ENCODE measurements at regions not wholly inside any gene's neighbourhood (a gene's known extent, or its start where the extent isn't known, plus 50 kb on each side); places are given as distances from the start of the nearest gene placed in this dataset.
"Not testable (repeated sequence)": the region's sequence is repeated elsewhere in the genome, so short reads cannot be mapped to it uniquely, and the experiment has no call there.

GRCh38 chr3:117809186-117810081 is 1099.9 kb downstream of the TUSC7 start:
- no peak for DNase-seq

DNA sequence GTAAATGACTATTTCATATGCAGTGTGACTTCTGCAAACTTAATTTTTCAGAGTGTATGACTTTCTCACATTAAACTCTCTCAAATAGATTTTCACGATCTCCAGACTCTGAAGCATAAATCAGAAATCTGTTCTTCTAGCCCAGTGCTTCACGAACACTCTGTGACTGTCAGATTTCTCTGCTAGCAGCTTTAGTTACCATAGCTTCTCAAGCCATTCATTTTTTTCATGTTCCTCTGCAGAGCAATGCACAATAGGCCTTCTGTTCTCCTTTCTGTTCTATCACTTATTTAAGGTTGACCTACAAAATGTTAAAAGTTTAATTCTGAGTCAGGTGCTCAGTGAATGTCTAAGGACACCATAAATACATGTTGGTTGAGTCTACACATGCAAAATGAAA is 1102.2 kb downstream of the TUSC7 start:
- DNase-seq = no peak

DNA sequence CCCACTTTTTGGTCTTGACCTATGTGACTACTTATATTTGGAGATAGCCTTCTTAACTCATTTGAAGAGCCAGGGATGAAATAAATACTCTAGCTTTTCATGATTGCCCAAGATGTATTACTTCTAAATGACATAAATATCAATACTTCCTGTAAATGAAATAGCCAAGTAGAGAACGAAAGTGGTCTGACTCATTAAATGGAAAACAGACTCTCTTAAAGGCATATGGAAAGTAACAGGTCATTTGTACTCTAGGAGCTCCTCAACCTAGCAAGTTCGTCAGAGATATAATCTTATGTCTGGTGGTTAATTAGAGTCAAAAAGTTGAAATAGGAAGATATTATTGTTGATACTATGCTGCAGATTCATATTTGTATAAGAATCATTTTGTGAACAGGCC is 1105.4 kb downstream of the TUSC7 start:
- no peak for DNase-seq

DNA sequence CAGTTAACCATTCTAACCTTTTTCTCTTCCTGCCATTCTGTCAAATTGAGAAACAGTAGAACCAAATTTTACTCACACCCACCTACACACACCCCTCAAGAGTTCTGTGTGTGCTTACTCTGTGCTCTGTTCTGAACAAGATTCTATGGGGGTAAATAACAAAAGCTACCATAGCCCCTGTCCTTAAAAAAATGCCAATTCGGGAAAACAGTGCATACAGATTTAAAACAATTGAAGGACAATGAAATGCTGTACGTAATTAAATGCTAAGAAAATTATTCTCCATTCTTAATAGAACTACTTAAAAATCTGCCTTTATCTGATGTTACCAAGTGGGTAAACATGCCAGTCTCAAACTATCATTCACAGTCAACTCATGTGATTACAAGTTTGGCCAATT is 1107.5 kb downstream of the TUSC7 start:
- no peak for DNase-seq

GRCh38 chr3:117818592-117818991 is 1109.0 kb downstream of the TUSC7 start:
- no peak for DNase-seq

GRCh38 chr3:117820658-117821299 is 1111.2 kb downstream of the TUSC7 start:
- no peak for DNase-seq

DNA sequence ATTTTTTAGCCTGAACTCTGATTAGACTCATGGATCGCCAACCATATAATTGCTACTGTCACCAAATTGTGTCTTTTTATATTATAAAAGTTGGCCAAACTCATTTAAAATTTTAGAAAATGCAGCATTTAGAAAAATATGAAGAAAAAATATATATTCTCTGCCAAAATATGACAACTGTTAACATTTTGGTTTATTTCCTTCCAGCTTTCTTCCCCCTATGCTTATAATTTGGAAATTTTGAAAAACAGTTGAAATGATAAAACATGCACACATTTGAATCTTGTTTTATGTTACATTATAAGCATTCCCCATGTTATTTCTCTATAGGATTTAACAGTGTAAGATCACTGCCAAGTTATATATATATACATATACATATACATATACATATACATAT is 1112.8 kb downstream of the TUSC7 start:
- DNase-seq = no peak

DNA sequence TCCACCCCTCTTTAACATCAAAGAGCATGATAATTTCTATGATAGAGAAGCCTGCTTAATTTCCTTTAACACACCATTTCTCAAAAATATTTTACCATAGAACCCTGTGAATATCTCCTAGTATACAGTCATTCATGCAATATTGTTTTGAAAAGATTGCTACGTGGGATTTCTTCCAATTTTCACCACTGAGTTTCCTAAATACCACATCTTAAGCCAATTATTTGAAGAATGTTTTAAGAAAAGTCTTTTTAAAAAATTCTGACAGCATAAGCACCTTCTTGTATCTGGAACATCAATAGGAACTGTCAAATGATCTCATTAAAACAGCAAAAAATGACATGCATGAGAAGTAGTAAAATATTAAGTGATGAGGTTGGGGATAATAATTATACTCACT is 1126.7 kb downstream of the TUSC7 start:
- DNase-seq = no peak

DNA sequence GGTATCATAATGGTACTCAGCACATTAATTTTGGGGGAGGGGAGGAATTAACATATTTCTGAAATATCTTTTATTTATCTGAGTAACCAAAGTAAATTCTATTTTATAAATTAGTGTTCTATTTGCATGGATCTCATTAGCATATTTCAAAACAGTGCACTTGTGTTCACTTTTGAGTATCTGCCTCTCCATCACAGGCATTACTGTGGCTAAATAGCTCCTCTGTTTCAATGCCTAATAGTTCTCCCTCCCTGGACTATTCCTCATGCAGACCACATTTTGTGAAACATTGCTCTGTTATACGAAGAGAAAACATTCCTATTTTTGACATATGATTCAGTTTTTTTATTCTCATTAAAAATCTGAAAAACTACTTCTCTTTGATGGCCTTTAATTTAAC is 1127.8 kb downstream of the TUSC7 start:
- DNase-seq = no peak

- DNase-seq = peak; percentile 71
Measured at GRCh38 chr3:117842086-117842485, 1132.5 kb downstream of the TUSC7 start.

GRCh38 chr3:117843356-117843755 is 1133.8 kb downstream of the TUSC7 start:
- DNase-seq = no peak

DNA sequence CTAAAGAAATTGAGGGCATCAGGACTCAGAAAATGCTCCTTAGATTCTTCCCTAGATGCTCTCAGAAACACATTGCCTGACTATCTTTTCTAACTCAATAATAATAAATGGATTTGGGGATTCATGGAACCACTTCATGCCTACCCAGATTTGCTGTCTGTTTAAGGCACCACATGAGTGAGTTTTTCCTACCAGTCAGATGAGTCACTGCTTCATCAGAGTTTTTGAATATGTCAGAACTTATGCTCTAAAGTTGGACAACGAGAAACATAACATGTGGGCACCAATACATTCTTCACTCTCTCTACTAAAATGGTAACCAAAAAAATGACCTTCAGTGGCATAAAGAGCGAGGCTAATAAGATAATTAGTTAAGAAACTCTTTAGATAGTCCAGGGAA is 1135.1 kb downstream of the TUSC7 start:
- no peak for DNase-seq

DNA sequence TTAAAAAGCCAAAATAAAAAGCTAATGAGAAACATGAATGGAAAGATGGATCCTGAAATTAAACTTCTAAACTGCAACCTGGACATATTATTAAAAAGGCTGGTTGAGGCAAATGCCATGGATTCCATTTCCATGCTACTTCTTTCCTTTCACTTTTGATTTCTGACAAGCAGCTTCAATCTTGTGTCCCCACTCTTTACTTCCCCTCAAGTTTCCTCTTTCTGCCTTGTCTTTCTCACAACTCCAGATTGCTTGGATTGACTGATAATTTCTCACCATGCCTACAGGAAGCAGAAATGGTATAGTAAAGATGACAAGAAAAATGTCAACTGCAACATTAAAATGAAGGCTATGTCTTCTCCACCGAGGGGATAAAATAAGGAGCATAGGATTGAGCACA is 1136.7 kb downstream of the TUSC7 start:
- DNase-seq = no peak

DNA sequence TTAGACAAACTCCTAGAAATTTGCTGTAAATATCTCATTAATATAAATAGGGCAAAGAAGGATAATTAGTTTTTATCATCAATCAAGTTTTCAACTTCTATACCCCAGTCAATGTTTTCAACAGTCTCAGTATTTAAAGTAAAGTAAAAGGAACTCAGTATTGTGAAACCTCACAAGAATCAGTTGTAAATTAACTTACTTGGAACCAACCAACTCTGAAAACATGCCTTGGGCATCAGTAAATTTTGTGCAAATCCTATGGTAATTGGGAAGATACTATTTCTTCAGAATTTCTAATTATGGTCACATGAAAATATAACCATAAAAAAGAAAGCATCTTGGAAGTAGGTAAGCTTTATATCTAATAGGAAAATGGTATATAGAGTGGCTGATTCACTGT is 1139.0 kb downstream of the TUSC7 start:
- DNase-seq = no peak

DNA sequence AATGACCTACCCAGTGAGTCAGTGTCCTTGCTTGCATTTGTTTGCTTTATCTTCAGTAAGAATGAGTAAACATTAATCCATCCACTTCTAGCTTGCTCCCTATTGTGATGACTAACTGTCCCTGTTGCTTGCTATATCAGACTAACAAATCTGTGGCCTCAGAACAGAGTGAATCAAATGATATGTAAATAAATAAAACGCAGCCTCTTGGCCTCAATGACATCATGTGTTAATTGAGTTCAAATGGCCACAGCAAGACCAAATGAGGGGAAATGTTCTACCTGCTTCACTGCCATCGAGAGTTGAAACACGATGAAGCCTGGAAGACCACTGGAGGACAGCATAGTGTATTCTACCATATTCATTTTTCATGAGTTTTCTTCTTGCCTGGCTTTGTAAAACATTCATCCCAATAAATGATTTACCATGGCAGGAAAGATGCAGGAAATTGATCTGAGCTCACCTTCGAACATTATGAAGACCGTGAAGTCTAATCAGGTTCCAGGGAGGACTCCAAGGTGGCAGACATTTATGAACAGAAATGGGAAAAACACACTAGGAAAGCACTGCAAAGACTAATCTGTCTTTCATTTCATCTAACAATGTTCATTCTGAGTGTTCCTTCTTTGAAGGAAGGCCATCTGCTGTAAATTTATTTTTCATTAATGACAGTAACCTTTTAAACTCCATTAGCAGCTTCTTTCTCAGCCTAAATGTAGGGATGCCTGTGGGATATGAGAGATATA is 1144.5 kb downstream of the TUSC7 start:
- DNase-seq = peak; percentile 61

DNA sequence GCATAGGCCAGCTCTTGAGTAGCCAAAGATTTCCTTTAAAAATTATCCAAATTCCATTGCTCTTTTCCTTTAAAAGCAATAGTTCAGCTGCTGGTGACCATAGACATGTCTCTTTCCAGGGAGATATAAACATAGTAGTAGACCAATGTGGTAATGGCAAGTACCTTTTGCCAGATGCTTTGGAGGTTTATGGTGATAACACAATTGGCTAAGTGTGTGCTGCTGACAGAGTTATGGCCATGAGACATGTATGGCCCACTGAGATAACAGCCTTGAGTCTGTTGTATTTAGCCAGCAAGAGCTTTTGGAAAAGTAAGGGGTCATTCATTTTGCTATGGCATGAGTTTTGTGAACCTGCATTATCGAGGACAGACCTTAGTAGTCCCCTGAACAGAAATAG is 1146.8 kb downstream of the TUSC7 start:
- DNase-seq = no peak

GRCh38 chr3:117863146-117863545 is 1153.6 kb downstream of the TUSC7 start:
- no peak for DNase-seq

DNA sequence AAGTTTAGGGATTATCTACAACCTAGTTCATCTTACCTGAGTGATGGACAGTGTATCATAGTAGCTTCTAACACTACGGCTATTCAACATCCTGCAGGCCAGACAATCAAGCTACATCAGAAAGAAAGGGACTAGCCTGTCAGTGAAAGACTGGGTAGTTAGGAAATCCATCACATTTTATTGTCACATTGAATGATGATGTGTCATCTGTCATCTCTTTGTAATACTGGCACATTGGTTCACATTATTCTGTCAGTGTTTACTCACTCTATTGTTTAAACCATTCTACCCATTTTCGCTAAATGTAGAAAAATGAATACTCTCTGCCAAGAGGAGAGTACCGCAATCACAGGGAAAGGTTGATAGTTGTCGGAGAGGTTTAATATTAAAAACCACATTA is 1155.8 kb downstream of the TUSC7 start:
- DNase-seq = no peak

DNA sequence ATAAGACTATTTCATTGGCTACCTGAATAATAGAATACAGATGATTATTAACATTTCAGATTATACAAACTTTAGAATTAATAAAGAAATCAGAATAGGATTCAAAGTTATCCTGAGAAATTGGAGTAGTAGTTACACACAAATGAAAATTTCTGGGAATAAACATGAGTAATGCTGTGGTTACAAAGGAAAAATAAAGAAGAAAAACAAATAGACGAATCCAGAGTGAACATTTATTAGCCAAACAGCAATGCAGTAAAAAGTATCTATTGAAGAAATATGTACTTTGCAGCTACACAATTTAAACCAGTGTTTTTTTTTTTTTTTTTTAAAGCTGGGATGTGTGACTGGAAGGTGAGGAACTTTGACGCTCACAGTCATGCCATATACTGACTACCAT is 1159.2 kb downstream of the TUSC7 start:
- no peak for DNase-seq

- no peak for DNase-seq
Measured at GRCh38 chr3:117871934-117872333, 1162.4 kb downstream of the TUSC7 start.

GRCh38 chr3:117872594-117873248 is 1161.9 kb downstream of the IGSF11 start:
- not testable (repeated sequence) for DNase-seq

DNA sequence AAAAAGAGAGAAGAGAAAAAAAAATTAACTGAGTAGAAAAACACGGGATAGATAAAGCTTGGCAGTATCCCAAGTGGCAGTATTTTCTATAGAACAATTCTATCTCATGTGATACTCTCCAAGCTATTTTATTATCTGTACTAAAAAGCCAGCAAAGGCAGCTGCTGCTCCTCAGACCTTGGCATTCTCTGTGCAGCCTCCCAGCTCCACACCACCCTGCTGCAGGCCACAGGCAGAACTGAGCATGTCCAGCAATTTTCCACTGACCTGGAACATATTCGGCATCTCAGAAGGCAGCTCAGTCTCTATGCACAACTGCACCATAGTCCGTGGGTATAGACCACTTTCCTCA is 1161.4 kb downstream of the IGSF11 start:
- peak; percentile 95 for DNase-seq

GRCh38 chr3:117874028-117874690 is 1160.5 kb downstream of the IGSF11 start:
- DNase-seq = peak; percentile 58

Measured in NCI-H1092 treated with DMSO at 0.1 percent for 48 hours (cell line).